Activated CD4-positive, CD25-positive, alpha-beta regulatory T cell treated with anti-CD3 and anti-CD28 coated beads, Interleukin-2, amount 50 U/mL, for 16 hours (primary cell): ENCODE measurements at regions not wholly inside any gene's neighbourhood (a gene's known extent, or its start where the extent isn't known, plus 50 kb on each side); places are given as distances from the start of the nearest gene placed in this dataset.
"Not testable (repeated sequence)": the region's sequence is repeated elsewhere in the genome, so short reads cannot be mapped to it uniquely, and the experiment has no call there.

Experiments
- DNase-seq: peaks from one replicate; pipeline ENCODE4 v3.0.0-alpha.2; 2020; ENCODE audit warnings: low read depth, low spot score

GRCh38 chr5:159782995-159783300 lies 133.3 kb upstream of the ADRA1B start:
- no peak for DNase-seq

- DNase-seq, result no peak
Observed at GRCh38 chr5:159783726-159784247, 132.5 kb upstream of the ADRA1B start.

DNA sequence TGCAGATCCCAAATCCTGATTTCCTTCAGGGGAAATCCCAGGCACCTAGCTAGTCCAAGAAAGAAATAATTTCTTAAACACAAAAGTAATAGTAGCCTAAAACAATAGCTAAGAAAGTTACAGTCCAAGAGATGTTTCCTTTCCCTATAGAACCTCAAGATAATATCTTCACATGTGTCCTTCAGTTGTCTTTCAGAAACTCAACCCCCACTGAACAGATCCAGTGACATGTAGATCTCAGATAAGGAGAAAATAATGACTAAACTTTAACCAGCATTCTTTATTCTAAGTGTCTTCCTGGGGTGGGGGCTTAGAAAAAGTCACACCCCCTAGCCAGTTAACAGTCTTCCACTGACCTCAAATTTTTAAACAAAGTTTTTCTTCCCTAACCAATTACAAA lies 131.3 kb upstream of the ADRA1B start:
- no peak for DNase-seq

DNA sequence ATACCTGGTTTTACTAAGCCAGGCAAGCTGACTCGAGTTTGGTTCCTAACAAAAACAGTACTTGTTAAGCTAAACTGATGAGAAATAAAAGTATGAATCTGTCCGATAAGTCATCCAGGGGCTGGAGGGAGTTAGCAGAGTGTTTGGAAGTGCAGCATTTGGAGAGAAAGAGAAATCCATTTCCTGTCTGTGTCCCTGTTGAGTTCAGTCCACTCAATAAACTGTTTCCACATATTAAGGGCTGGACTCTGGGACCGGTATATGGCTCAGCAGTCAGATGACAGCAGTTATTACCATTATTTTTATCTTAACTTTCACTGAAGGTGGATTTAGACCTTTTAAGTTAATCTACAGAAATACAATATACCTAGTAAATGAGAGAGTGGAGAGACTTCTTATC lies 130.6 kb upstream of the ADRA1B start:
- DNase-seq, result no peak

DNA sequence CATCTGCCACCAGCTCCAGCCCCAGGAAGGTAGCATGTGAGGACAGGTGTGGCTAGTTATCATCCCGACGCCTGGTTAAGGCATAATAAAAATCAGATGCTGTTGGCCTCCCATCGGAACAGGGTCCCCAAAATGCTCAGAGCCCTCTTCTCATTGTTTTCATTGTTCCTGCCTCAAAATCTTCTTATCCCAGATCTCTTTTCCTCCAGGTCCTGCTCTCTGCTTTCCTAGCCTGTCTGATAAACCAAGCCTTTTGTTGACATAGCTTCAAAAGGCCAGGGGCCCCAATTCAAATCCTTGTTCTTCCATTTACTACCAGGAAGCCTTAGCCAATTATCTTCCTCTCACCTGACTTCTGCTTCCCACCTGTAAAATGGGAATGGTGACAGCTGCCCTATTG lies 130.1 kb upstream of the ADRA1B start:
- DNase-seq, result no peak

- DNase-seq, result no peak
Observed at GRCh38 chr5:159786901-159787691, 129.2 kb upstream of the ADRA1B start.

- DNase-seq, result no peak
Observed at GRCh38 chr5:159787837-159788236, 128.4 kb upstream of the ADRA1B start.

- no peak for DNase-seq
Observed at GRCh38 chr5:159788835-159789331, 127.4 kb upstream of the ADRA1B start.

DNA sequence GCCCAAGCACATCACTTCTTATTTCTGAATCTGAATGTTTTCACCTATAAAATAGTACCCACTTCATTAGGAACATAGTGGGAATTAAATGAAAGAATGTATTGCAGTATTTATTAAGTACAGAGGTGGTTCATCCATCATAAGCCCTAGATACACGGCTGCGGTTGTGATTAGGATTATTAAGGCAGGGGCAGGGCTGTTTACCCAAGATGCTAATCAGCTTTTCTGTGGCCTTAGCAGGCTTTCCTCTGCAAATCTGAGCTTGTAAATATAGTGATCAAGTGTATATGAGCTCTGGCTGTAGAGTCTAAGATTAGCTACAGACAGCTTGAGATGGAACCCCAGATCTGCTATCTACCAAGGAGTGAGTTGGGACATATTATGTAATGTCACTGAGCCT lies 124.1 kb upstream of the ADRA1B start:
- DNase-seq, result no peak

DNA sequence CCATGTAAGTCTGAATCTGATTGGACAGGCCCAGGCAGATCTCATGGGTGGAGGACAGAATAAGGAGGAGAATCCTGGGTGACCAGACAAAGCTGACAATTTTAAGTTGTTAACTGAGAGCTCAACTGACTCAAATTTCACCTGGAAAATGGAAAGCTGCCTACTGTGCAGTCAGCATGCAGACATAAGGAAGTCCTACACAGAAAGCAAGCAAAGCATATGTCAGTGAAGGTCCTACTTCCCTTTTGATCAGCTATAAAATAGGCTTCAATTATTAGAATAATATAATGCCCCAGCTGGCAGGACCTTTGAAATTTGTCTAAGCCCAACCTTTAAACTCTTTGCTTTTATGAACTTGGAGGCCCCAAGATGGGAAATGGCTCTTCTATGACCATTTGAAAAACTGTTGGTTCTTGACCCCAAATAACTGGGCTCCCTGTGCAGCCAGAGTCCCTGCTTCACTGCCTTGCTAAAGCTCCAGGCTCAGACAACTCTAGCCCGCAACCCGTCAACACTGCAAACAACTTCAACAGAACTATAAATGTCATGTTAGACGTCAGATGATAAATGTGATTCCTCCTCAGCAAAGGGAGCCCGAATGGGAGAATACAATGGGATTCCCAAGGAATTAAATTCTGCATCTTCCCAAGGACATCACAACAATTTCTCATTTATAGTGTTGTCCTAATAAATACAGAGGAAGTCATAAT lies 118.9 kb upstream of the ADRA1B start:
- DNase-seq, result no peak

GRCh38 chr5:159799701-159800100 lies 116.6 kb upstream of the ADRA1B start:
- no peak for DNase-seq

DNA sequence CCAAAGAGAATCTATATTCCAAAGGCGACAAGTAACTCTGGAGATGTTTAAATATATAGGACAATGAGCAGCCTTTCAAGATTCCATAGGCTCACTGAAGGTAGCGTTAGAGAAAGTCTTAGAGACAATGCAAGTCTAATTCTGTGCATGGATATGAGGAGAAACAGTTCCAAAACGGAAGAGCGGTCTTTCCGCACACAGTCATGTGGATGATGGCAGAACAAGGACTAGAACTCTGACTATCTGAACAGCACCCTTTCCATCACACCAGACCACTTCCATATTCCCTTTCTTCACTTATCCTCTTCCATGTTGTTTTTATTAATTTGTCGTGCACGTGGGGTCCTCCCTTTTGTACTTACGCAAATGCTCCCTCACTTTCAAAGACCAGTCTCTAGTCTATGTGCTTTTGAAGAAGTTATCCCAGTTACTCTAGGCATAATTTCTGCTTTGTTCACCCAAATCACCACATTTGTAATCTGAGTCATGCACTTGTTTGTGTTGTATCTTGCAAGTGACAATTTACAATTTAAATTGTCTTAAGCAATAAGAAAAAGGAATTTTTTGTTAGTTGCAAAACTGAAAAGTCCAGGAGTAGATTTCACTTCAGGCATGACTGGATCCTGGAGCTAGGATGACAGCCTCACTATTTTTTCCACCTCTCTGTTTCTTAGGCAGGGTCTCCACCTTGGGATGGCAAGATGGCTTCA lies 116.0 kb upstream of the ADRA1B start:
- no peak for DNase-seq

- DNase-seq, result no peak
Observed at GRCh38 chr5:159801303-159801702, 115.0 kb upstream of the ADRA1B start.

- DNase-seq, result no peak
Observed at GRCh38 chr5:159802661-159803060, 113.6 kb upstream of the ADRA1B start.

- no peak for DNase-seq
Observed at GRCh38 chr5:159804121-159804520, 112.2 kb upstream of the ADRA1B start.

- no peak for DNase-seq
Observed at GRCh38 chr5:159805021-159805420, 111.3 kb upstream of the ADRA1B start.

GRCh38 chr5:159807135-159807534 lies 109.1 kb upstream of the ADRA1B start:
- DNase-seq, result not testable (repeated sequence)

DNA sequence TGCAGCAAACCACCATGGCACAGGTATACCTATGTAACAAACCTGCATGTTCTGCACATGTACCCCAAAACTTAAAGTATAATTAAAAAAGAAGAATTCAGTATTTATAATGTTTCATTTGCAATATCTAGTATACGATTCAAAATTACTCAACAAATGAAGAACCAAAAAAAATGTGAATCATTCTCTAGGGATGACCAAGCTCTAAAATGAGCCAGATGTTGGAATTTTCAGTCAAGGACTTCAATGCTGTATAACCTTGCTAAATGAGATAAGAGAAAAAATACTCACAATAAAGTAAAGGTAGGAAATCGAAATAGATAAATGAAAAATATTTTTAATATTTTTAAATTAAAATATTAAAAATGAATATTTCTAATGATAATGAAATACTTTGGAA lies 108.7 kb upstream of the ADRA1B start:
- DNase-seq, result no peak

DNA sequence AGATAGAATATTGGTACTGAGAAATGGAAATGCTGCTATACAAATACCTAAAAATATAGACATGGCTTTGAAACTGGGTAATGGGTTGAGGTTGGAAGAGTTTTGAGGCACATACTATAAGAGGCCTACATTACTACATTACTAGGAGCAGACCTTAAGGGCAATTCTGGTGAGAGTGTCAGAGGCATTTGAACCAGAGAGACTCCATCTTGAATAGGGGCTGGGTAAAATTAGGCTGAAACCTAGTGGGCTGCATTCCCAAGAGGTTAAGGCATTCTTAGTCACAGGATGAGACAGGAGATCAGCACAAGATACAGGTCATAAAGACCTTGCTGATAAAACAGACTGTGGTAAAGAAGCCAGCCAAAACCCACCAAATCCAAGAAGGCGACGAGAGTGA lies 104.6 kb upstream of the ADRA1B start:
- DNase-seq, result no peak

- not testable (repeated sequence) for DNase-seq
Observed at GRCh38 chr5:159812759-159813158, 103.5 kb upstream of the ADRA1B start.

DNA sequence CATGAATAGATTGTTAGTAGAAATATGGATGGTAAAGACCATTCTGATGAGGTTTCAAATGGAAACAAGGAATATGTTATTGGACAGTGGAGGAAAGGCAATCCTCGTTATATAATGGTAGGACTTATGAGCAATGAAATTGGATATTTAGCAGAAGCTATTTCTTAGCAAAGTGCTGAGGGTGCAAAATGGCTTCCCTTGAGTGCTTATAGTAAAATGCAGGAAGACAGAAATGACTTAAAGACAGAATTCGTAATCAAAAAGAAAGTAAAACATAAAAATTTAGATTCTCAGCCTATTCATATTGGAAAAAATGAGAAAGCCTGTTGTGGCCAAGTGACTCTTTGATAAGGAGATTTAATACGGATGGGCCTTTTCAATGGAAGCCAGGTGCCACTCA lies 102.1 kb upstream of the ADRA1B start:
- no peak for DNase-seq

DNA sequence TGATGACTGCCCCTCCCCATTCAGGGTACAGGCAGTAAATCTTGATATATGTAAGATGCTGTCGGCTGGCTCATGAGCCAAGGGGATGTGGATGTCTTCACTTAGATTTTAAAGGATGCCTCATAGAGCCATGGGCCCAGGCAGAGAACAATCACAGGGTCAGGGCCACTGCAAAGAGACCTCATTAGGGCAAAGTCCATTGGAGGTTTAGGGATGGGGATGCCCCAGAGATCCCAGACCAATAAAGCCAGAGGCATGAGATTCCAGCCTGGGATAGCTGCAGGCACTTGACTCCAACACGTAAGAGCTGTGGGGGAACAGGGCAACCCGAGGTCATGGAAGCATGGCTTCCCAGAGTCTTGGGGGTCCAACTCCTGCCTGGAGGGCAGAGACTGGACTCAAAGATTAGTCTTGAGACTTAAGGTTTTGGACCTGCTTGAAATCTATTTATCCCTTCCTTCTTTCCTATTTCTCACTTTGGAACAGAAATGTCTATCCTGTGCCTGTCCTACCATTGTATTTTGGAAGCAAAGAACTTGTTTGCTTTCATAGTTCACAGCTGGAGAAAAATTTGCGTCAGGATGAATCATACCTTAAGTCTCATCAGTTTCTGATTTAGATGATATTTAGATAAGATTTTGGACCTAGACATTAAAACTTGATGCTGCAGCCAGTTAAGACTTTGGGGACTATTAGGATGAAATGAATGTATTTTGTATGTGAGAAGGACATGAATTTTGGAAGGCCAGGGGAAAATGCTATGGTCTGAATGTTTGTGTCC lies 101.3 kb upstream of the ADRA1B start:
- no peak for DNase-seq
